GM12878 (cell line): ENCODE measurements at regions not wholly inside any gene's neighbourhood (a gene's known extent, or its start where the extent isn't known, plus 50 kb on each side); places are given as distances from the start of the nearest gene placed in this dataset.

ENCODE experiments used
- ATAC-seq: fragments of 200-7000 bp; cut with Tn5 transposase; 3 replicates; pipeline ENCODE4 v1.9.1; 2020; ENCODE audit warnings: mild to moderate bottlenecking, moderate library complexity
- BruUV-seq: library from RNA; stranded (reverse); fragments of 400-500 nt; replicated peaks from 2 replicates; lab custom pipeline; 2021; lab: Mats Ljungman, UMichigan
- CTCF ChIA-PET: fragments of 300-600 bp; sonication (Branson Sonifier 250); formaldehyde crosslinking; extraction: SDS; loops from one replicate; lab custom pipeline; 2021; ENCODE audit warnings: inconsistent platforms; lab: Yijun Ruan, JAX
- POLR2A ChIA-PET: fragments of 350-600 bp; formaldehyde crosslinking; extraction: SDS; loops from one replicate; lab custom pipeline; 2021; ENCODE audit warnings: inconsistent platforms; lab: Charles Lee
- RAD21 ChIA-PET: fragments of 300-600 bp; sonication (Branson Sonifier 250); formaldehyde crosslinking; loops from one replicate; lab custom pipeline; 2023; ENCODE audit warnings: antibody characterized with exemption; ENCODE audit not compliant: unreplicated experiment; lab: Charles Lee
- SMC1A ChIA-PET: fragments of 300-600 bp; sonication (Branson Sonifier 250); formaldehyde crosslinking; loops from one replicate; lab custom pipeline; 2023; ENCODE audit not compliant: unreplicated experiment, uncharacterized antibody; lab: Charles Lee
- DNase-seq: peaks from one replicate; pipeline ENCODE4 v3.0.0-alpha.2; 2011; ENCODE audit warnings: low read depth, low spot score
- FAIRE-seq: peaks from 3 replicates; lab custom pipeline; 2011; peaks lifted over from hg19 to GRCh38; lab: Jason Lieb, UNC
- H2AFZ ChIP-seq: 2 replicates; pipeline ENCODE4 v1.6.0; 2011; ENCODE audit warnings: low read depth, low read length, control low read depth; ENCODE audit not compliant: control insufficient read depth
- H3K27ac ChIP-seq: 2 replicates; pipeline ENCODE4 v1.5.1; 2011; ENCODE audit warnings: control low read depth; ENCODE audit not compliant: control insufficient read depth, insufficient read depth
- H3K27me3 ChIP-seq, 2 experiments: replicated peaks in 1 of 2; 2 replicates each; pipeline versions ENCODE4 v1.6.0 to v1.6.1; 2011; ENCODE audit warnings: low read length in 1 of 2; ENCODE audit not compliant: control insufficient read depth in 2 of 2, insufficient read depth in 2 of 2
- H3K36me3 ChIP-seq, 2 experiments: 2 replicates each; pipeline ENCODE4 v1.5.1; 2011; ENCODE audit warnings: low read length in 1 of 2; ENCODE audit not compliant: control insufficient read depth in 2 of 2, insufficient read depth in 2 of 2
- H3K4me1 ChIP-seq: 2 replicates; pipeline ENCODE4 v1.6.1; 2011; ENCODE audit warnings: mild to moderate bottlenecking, low read length, moderate library complexity, mixed read lengths; ENCODE audit not compliant: control insufficient read depth, insufficient read depth
- H3K4me2 ChIP-seq: 2 replicates; pipeline ENCODE4 v1.6.0; 2011; ENCODE audit warnings: control low read depth; ENCODE audit not compliant: control insufficient read depth, insufficient read depth
- H3K4me3 ChIP-seq: fragments of 200-600 bp; sonication (generic); 2 replicates; pipeline ENCODE4 v1.5.1; 2016
- H3K79me2 ChIP-seq: 2 replicates; pipeline ENCODE4 v1.6.0; 2011; ENCODE audit warnings: low read length; ENCODE audit not compliant: control insufficient read depth, insufficient read depth
- H3K9ac ChIP-seq: 2 replicates; pipeline ENCODE4 v1.8.0; 2011; ENCODE audit warnings: low read length, control low read depth, mixed read lengths; ENCODE audit not compliant: control insufficient read depth, insufficient read depth
- H3K9me3 ChIP-seq: replicated peaks from 3 replicates; pipeline ENCODE4 v1.5.1; 2011; ENCODE audit warnings: mild to moderate bottlenecking, low read length; ENCODE audit not compliant: control insufficient read depth, insufficient read depth
- H4K20me1 ChIP-seq: 2 replicates; pipeline ENCODE4 v1.6.0; 2011; ENCODE audit not compliant: control insufficient read depth, insufficient read depth
- ASH2L ChIP-seq: fragments of 300-600, 200-600 bp; sonication (generic); IDR thresholded peaks from 2 replicates; pipeline ENCODE4 v1.6.1; 2017; ENCODE audit warnings: low read depth, mild to moderate bottlenecking, borderline replicate concordance
- CBFB ChIP-seq: IDR thresholded peaks from 2 replicates; pipeline ENCODE4 v1.6.1; 2016; ENCODE audit warnings: antibody characterized with exemption, low read depth
- CEBPB ChIP-seq, 2 experiments: fragments of 150-350 bp in 1 of 2; IDR thresholded peaks; 2 replicates each; pipeline ENCODE4 v1.6.1; 2012 to 2014; ENCODE audit warnings: low read depth in 2 of 2, low read length in 2 of 2, borderline replicate concordance in 1 of 2, inconsistent platforms in 1 of 2
- CHD2 ChIP-seq: IDR thresholded peaks from 2 replicates; pipeline ENCODE4 v1.6.1; 2011; ENCODE audit warnings: low read depth, low read length, improper control_type of control experiment, borderline replicate concordance
- KDM1A ChIP-seq: fragments of 200-600 bp; sonication (generic); IDR thresholded peaks from 2 replicates; pipeline ENCODE4 v1.6.1; 2016; ENCODE audit warnings: borderline replicate concordance
- KLF5 ChIP-seq: fragments of 450-650 bp; IDR thresholded peaks from 2 replicates; pipeline ENCODE4 v1.6.1; 2014; ENCODE audit warnings: mild to moderate bottlenecking; ENCODE audit not compliant: partially characterized antibody
- MYB ChIP-seq: fragments of 150-350 bp; IDR thresholded peaks from 2 replicates; pipeline ENCODE4 v1.6.1; 2014; ENCODE audit warnings: mild to moderate bottlenecking, low read depth, low read length, borderline replicate concordance
- NR2C1 ChIP-seq: fragments of 450-650 bp; IDR thresholded peaks from 2 replicates; pipeline ENCODE4 v1.6.1; 2017; ENCODE audit warnings: antibody characterized with exemption, mild to moderate bottlenecking, moderate library complexity
- SREBF2 ChIP-seq: IDR thresholded peaks from 2 replicates; pipeline ENCODE4 v1.6.1; 2012; ENCODE audit warnings: mild to moderate bottlenecking, low read length
- WGBS: methylation state at CpG from one replicate; pipeline ENCODE4 v1.1.6; 2016; ENCODE audit warnings: low lambda C conversion rate; ENCODE audit not compliant: insufficient replicate concordance, insufficient coverage; ENCODE audit errors: missing lambda C conversion rate; 5-methylcytosine and 5-hydroxymethylcytosine counted together
- in situ Hi-C: fragments of 300-500 bp; cut with MboI; formaldehyde crosslinking; loops from 9 replicates; pipeline ENCODE4 v1.14.3; 2018; ENCODE audit warnings: mixed read lengths
- intact Hi-C: fragments of 100-400 bp; cut with micrococcal nuclease; formaldehyde crosslinking; loops from one replicate; pipeline ENCODE4 v1.14.2; 2022; ENCODE audit not compliant: unreplicated experiment
- TF ChIP-seq, protein P1 (sequence below): IDR thresholded peaks from 2 replicates; pipeline ENCODE4 v1.6.1; 2012; ENCODE audit warnings: low read depth, low read length, improper control_type of control experiment
- TF ChIP-seq, protein P2 (sequence below): IDR thresholded peaks from 2 replicates; pipeline ENCODE4 v1.6.1; 2012; ENCODE audit warnings: low read length, inconsistent platforms
- TF ChIP-seq, protein P3 (sequence below): fragments of 450-650 bp; IDR thresholded peaks from 2 replicates; pipeline ENCODE4 v1.6.1; 2017; ENCODE audit warnings: mild to moderate bottlenecking, moderate library complexity

DNA sequence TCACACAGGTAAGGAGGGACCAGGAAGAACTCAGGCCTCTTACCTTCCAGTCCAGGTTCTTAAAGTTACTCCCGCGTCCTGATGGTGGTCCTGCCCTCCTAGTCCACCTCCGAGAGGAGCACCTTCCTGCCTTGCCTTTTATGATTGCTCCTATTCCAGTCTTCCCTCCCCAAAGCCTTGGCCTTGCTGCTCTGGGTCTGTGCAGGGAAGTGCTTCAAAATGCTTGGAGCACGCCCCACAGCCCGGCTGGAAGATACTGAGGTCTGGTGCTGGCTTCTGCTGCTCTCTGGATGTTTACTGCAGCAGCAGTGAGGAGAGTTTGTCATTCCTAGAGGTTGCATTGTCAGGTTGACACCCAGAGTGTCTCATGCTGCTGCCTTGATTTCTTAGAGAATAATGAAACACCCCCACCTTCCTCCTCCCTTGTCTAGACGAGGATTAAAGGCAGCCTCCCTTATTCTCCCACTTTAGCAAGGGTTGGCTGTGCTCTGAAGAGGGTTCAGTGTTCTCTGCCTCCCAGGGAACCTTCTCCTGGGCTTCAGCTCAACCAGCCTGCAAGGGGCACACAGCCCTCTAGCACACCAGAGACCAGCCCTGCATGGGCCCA lies 142.2 kb upstream of the CACNA1E start (continued):
- TF ChIP-seq CEBPB (IDR thresholded peaks at IDR 0.05; ENCODE audit: borderline replicate concordance in 1 of 2, low read depth in 2 of 2, low read length in 2 of 2), result no peak
- no peak for TF ChIP-seq CBFB

DNA sequence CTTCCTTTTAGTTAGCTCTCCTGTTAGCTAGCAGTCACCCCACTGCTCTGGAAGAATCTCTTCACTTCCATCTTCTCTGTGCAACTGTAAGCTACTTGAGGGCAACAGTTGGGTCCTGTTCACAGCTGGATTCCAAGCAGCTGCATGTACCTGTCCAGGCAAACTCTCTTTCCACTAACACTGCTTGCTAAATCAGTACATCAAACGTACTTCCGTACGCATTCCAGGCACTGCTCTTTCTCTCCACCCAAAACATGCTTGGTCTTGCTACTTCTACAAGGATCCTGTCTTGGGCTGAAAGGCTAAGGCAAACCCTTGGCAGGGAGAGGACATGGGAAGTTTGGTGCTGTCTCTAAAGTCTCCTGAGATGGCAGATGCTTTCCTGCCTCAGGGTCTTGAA lies 139.2 kb upstream of the CACNA1E start:
- H3K4me2 ChIP-seq, result no peak overlapping the region
- SMC1A ChIA-PET, result no interaction called here
- RAD21 ChIA-PET, result no interaction called here
- in situ Hi-C loops (no loop called here), intact Hi-C loops (no loop called here)
- H3K27ac ChIP-seq, result no peak overlapping the region
- BruUV-seq, result no TSS peak
- no peak overlapping the region for H3K4me3 ChIP-seq
- FAIRE-seq (no peak), ATAC-seq (no peak), DNase-seq (no peak)
- no peaks in the 10 kb centered on the region for H3K9me3 ChIP-seq
- POLR2A ChIA-PET, result no interaction called here
- CTCF ChIA-PET, result no interaction called here
- no peaks in the 10 kb centered on the region for H3K79me2 ChIP-seq
- peaks cover 0 to 10% of the 10 kb centered on the region in 2 experiments; a peak in 2 of 4 replicates for H3K27me3 ChIP-seq
- WGBS, result 75% methylated on average over 3 of the region's 3 CpGs
- no peaks in the 10 kb centered on the region for H4K20me1 ChIP-seq
- H3K36me3 ChIP-seq, result no peaks in the 10 kb centered on the region
- H3K9ac ChIP-seq, result no peak overlapping the region
- TF ChIP-seq, protein P1, sequence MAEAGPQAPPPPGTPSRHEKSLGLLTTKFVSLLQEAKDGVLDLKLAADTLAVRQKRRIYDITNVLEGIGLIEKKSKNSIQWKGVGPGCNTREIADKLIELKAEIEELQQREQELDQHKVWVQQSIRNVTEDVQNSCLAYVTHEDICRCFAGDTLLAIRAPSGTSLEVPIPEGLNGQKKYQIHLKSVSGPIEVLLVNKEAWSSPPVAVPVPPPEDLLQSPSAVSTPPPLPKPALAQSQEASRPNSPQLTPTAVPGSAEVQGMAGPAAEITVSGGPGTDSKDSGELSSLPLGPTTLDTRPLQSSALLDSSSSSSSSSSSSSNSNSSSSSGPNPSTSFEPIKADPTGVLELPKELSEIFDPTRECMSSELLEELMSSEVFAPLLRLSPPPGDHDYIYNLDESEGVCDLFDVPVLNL, result no peak
- TF ChIP-seq SREBF2, result no peak
- no peak for TF ChIP-seq MYB
- no peak for TF ChIP-seq KDM1A
- no peak for TF ChIP-seq KLF5
- TF ChIP-seq ASH2L, result no peak
- TF ChIP-seq, protein P2, sequence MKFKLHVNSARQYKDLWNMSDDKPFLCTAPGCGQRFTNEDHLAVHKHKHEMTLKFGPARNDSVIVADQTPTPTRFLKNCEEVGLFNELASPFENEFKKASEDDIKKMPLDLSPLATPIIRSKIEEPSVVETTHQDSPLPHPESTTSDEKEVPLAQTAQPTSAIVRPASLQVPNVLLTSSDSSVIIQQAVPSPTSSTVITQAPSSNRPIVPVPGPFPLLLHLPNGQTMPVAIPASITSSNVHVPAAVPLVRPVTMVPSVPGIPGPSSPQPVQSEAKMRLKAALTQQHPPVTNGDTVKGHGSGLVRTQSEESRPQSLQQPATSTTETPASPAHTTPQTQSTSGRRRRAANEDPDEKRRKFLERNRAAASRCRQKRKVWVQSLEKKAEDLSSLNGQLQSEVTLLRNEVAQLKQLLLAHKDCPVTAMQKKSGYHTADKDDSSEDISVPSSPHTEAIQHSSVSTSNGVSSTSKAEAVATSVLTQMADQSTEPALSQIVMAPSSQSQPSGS, result no peak
- TF ChIP-seq, protein P3, sequence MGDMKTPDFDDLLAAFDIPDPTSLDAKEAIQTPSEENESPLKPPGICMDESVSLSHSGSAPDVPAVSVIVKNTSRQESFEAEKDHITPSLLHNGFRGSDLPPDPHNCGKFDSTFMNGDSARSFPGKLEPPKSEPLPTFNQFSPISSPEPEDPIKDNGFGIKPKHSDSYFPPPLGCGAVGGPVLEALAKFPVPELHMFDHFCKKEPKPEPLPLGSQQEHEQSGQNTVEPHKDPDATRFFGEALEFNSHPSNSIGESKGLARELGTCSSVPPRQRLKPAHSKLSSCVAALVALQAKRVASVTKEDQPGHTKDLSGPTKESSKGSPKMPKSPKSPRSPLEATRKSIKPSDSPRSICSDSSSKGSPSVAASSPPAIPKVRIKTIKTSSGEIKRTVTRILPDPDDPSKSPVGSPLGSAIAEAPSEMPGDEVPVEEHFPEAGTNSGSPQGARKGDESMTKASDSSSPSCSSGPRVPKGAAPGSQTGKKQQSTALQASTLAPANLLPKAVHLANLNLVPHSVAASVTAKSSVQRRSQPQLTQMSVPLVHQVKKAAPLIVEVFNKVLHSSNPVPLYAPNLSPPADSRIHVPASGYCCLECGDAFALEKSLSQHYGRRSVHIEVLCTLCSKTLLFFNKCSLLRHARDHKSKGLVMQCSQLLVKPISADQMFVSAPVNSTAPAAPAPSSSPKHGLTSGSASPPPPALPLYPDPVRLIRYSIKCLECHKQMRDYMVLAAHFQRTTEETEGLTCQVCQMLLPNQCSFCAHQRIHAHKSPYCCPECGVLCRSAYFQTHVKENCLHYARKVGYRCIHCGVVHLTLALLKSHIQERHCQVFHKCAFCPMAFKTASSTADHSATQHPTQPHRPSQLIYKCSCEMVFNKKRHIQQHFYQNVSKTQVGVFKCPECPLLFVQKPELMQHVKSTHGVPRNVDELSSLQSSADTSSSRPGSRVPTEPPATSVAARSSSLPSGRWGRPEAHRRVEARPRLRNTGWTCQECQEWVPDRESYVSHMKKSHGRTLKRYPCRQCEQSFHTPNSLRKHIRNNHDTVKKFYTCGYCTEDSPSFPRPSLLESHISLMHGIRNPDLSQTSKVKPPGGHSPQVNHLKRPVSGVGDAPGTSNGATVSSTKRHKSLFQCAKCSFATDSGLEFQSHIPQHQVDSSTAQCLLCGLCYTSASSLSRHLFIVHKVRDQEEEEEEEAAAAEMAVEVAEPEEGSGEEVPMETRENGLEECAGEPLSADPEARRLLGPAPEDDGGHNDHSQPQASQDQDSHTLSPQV, result no peak
- no peak for TF ChIP-seq CHD2
- no peak for TF ChIP-seq NR2C1
- TF ChIP-seq, all 136 proteins: peak for 0
- Histone ChIP-seq H2AFZ (no peak overlapping the region), H3K4me1 (no peaks in the 10 kb centered on the region)
